ENCODE measurements at regions not wholly inside any gene's neighbourhood (a gene's known extent, or its start where the extent isn't known, plus 50 kb on each side); places are given as distances from the start of the nearest gene placed in this dataset.

DNA sequence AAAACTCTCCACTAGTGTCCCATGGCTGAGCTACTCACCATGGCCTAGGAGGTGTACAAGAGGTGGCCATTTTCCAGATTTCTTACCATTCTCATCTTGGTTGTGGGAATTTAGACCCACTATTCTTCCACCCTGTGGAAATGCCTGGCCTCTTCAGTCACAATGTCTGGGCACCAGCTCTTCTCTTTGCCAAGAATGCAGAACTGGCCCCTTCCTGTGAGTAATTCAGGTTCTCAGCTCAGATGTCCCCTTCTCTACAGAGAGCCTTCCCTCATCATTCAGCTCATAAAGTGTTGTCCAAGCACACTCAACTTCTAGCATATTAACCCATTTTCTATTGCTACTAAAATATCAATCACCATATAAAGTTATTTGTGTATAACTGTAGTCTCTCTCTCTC is 575.5 kb upstream of the KCNMB2 start:
- Histone ChIP-seq H3K4me3 (no peak overlapping the region), H3K4me1 (peaks cover 0 to 3% (median 0%) of the 10 kb centered on the region in 4 donors), H3K9me3 (no peaks in the 10 kb centered on the region), H3K36me3 (no peaks in the 10 kb centered on the region), H3K27ac (no peak overlapping the region), H3K27me3 (no peaks in the 10 kb centered on the region)
- TF ChIP-seq CTCF (IDR thresholded peaks at IDR 0.05), result no peak
- no peak for DNase-seq
- intact Hi-C loops (cut with DNase I; ENCODE audit: low total_unique reads), result no loop called here

DNA sequence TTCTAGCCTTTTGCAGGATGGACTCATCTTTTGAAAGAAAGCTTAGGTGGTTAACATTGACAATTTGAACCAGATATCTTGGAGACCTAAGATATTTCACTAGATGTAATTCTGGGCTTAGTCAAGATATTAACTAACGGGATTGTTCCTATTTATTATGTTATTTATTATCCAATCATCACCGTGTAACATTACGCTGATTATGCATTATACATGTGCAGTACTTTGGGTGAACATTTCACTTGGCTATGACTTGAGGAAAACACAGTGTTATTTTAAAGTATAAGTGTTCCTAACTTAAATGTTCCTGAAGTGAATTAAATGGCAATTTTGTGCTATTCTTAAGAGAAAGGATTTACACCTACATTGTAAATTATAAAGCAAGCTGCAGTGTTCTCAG is 574.5 kb upstream of the KCNMB2 start:
- Histone ChIP-seq H3K27me3 (no peaks in the 10 kb centered on the region), H3K4me1 (peaks cover 0 to 3% (median 0%) of the 10 kb centered on the region in 4 donors), H3K36me3 (no peaks in the 10 kb centered on the region), H3K27ac (no peak overlapping the region), H3K4me3 (no peak overlapping the region), H3K9me3 (no peaks in the 10 kb centered on the region)
- no peak for DNase-seq
- TF ChIP-seq CTCF (IDR thresholded peaks at IDR 0.05), result no peak
- intact Hi-C loops (cut with DNase I; ENCODE audit: low total_unique reads), result no loop called here

DNA sequence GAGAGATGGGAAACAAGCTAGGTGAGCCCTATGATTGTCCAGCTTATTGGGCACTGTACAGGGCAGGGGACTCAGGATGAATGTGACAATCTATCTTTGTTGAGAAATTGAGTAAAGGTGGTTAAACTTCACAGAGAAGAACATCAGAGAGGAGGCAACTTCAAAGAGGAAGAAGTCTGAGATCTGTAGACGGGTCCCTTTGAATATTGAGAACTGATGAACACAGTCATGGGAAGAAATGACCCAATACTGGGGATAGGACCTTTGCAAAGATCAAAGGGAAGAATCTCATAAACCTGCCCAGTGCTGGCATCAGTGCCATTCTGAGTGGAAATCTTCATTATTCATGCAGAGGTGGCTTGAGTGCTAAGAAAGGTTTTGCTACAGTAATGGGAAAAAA is 569.7 kb upstream of the KCNMB2 start:
- Histone ChIP-seq H3K27me3 (no peaks in the 10 kb centered on the region), H3K9me3 (no peaks in the 10 kb centered on the region), H3K27ac (no peak overlapping the region), H3K4me3 (no peak overlapping the region), H3K4me1 (no peaks in the 10 kb centered on the region), H3K36me3 (no peaks in the 10 kb centered on the region)
- no peak for TF ChIP-seq CTCF (IDR thresholded peaks at IDR 0.05)
- intact Hi-C loops (cut with DNase I; ENCODE audit: low total_unique reads), result no loop called here
- DNase-seq, result no peak

DNA sequence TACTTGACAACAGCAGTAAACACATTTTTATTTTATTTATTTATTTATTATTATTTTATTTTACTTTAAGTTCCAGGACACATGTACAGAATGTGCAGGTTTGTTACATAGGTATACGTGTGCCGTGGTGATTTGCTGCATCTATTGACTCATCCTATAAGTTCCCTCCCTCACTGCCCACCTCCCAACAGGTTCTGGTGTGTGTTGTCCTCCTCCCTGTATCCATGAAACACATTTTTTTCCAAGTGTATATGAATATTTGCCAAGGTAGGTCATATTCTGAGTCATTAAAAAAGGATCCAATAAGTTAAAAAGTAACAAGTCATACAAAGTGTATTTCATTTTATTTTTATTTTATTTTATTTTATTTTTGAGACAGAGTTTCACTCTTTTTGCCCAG is 567.3 kb upstream of the KCNMB2 start:
- no peaks in the 10 kb centered on the region for H3K27me3 ChIP-seq
- DNase-seq, result no peak
- H3K27ac ChIP-seq, result no peak overlapping the region
- no peaks in the 10 kb centered on the region for H3K36me3 ChIP-seq
- intact Hi-C loops (cut with DNase I; ENCODE audit: low total_unique reads), result no loop called here
- no peak overlapping the region for H3K4me3 ChIP-seq
- TF ChIP-seq CTCF (IDR thresholded peaks at IDR 0.05), result no peak
- no peaks in the 10 kb centered on the region for H3K9me3 ChIP-seq
- H3K4me1 ChIP-seq, result peaks cover 0 to 11% (median 4%) of the 10 kb centered on the region in 4 donors

GRCh38 chr3:177973241-177973840 is 562.9 kb upstream of the KCNMB2 start:
- no peaks in the 10 kb centered on the region for H3K9me3 ChIP-seq
- no peak for DNase-seq
- H3K36me3 ChIP-seq, result no peaks in the 10 kb centered on the region
- no peaks in the 10 kb centered on the region for H3K27me3 ChIP-seq
- H3K27ac ChIP-seq, result peak overlapping the region; percentile 13 to 22
- peaks cover 0 to 22% (median 4%) of the 10 kb centered on the region in 4 donors for H3K4me1 ChIP-seq
- intact Hi-C loops (cut with DNase I; ENCODE audit: low total_unique reads), result no loop called here
- H3K4me3 ChIP-seq, result no peak overlapping the region
- no peak for TF ChIP-seq CTCF (IDR thresholded peaks at IDR 0.05)

DNA sequence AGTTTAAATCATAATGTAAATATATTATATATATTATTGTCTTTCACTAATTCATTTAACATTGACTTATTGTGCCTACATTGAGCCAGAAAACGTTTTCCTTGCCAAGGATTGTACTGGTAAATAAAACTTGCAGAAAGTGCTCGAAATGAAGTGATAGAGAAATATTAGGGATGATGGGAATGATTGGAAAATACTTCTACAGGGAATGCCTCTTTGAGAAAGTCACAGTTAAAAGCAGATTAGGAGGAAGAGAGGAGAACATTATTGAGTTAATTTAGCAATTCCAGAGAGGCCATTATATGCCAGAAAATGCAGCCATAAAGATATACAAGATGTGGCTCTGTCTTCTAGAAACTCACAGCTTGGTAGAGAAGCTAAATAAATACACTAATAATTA is 560.0 kb upstream of the KCNMB2 start:
- peaks cover 0 to 22% (median 4%) of the 10 kb centered on the region in 4 donors for H3K4me1 ChIP-seq
- H3K27me3 ChIP-seq, result no peaks in the 10 kb centered on the region
- no peak for TF ChIP-seq CTCF (IDR thresholded peaks at IDR 0.05)
- intact Hi-C loops (cut with DNase I; ENCODE audit: low total_unique reads), result no loop called here
- no peak for DNase-seq
- no peaks in the 10 kb centered on the region for H3K36me3 ChIP-seq
- H3K27ac ChIP-seq, result no peak overlapping the region
- H3K4me3 ChIP-seq, result no peak overlapping the region
- no peaks in the 10 kb centered on the region for H3K9me3 ChIP-seq
